Hepatocyte (in vitro differentiated cells): ENCODE measurements at regions not wholly inside any gene's neighbourhood (a gene's known extent, or its start where the extent isn't known, plus 50 kb on each side); places are given as distances from the start of the nearest gene placed in this dataset.

ENCODE experiments used
- DNase-seq: peaks from one replicate; pipeline ENCODE4 v3.0.0-alpha.2; 2016; ENCODE audit warnings: low spot score
- H2AFZ ChIP-seq: fragments of 200-600 bp; sonication (generic); 2 replicates; pipeline ENCODE4 v1.6.0; 2016; ENCODE audit warnings: antibody characterized with exemption, mild to moderate bottlenecking
- H3K27ac ChIP-seq: fragments of 200-600 bp; sonication (generic); 2 replicates; pipeline ENCODE4 v1.5.1; 2016; ENCODE audit warnings: mild to moderate bottlenecking
- H3K27me3 ChIP-seq: fragments of 200-600 bp; sonication (generic); 2 replicates; pipeline ENCODE4 v1.6.1; 2016
- H3K36me3 ChIP-seq: fragments of 200-600 bp; sonication (generic); replicated peaks from 2 replicates; pipeline ENCODE4 v1.5.1; 2016; ENCODE audit warnings: low read depth; ENCODE audit not compliant: insufficient read depth
- H3K4me1 ChIP-seq: fragments of 200-600 bp; sonication (generic); 2 replicates; pipeline ENCODE4 v1.5.1; 2016; ENCODE audit warnings: mild to moderate bottlenecking, moderate library complexity; ENCODE audit not compliant: insufficient read depth
- H3K4me2 ChIP-seq: fragments of 200-600 bp; sonication (generic); 2 replicates; pipeline ENCODE4 v1.6.0; 2016
- H3K4me3 ChIP-seq: fragments of 200-600 bp; sonication (generic); 2 replicates; pipeline ENCODE4 v1.5.1; 2016; ENCODE audit warnings: mild to moderate bottlenecking
- H3K79me2 ChIP-seq: fragments of 200-600 bp; sonication (generic); 2 replicates; pipeline ENCODE4 v1.6.0; 2017; ENCODE audit warnings: mild to moderate bottlenecking
- H3K9me2 ChIP-seq: fragments of 200-600 bp; sonication (generic); replicated peaks from 2 replicates; pipeline ENCODE4 v1.6.0; 2017; ENCODE audit warnings: mild to moderate bottlenecking; ENCODE audit not compliant: insufficient read depth
- H3K9me3 ChIP-seq: fragments of 200-600 bp; sonication (generic); 2 replicates; pipeline ENCODE4 v1.5.1; 2016; ENCODE audit warnings: low read depth, mild to moderate bottlenecking
- H4K20me1 ChIP-seq: fragments of 200-600 bp; sonication (generic); 2 replicates; pipeline ENCODE4 v1.6.0; 2016; ENCODE audit warnings: mild to moderate bottlenecking; ENCODE audit not compliant: insufficient read depth, poor library complexity, severe bottlenecking
- CTCF ChIP-seq: fragments of 200-600 bp; sonication (generic); IDR thresholded peaks from 2 replicates; pipeline ENCODE4 v1.5.1; 2016; ENCODE audit warnings: antibody characterized with exemption, mild to moderate bottlenecking; ENCODE audit not compliant: poor library complexity
- EZH2 ChIP-seq: fragments of 200-600 bp; sonication (generic); IDR thresholded peaks from 2 replicates; pipeline ENCODE4 v1.6.1; 2016; ENCODE audit warnings: antibody characterized with exemption, mild to moderate bottlenecking, borderline replicate concordance
- EZH2phosphoT487 ChIP-seq: fragments of 200-600 bp; sonication (generic); IDR thresholded peaks from one replicate; pipeline ENCODE4 v1.6.1; 2018; ENCODE audit warnings: antibody characterized with exemption, mild to moderate bottlenecking, low read depth, moderate library complexity; ENCODE audit not compliant: unreplicated experiment, severe bottlenecking
- WGBS: methylation state at CpG from one replicate; pipeline ENCODE4 v1.1.6; 2016; ENCODE audit warnings: low lambda C conversion rate; ENCODE audit errors: missing lambda C conversion rate; 5-methylcytosine and 5-hydroxymethylcytosine counted together

DNA sequence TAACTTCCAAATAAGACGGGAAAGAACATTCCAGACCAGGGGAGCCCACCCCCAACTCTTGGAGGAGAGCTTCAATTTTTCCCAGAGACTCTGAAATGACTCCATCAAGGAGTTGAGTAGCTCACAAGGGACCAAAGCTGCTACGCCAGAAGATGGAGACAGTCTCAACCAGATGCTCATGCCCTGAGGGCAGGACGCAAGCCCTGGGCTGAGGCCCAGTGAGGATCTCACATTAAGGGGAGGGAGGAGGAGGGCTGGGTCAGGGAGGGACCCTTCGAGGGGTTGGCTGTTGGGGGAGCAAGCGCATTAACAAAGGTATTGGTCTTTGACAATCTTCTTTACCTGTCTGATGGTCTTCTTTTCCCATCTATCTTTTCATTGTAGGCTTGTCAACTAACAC, 141.3 kb upstream of the SLC1A4 start:
- Histone ChIP-seq H3K4me2 (no peak overlapping the region), H3K4me3 (no peak overlapping the region), H3K9me2 (no peaks in the 10 kb centered on the region), H4K20me1 (no peaks in the 10 kb centered on the region), H3K9me3 (no peaks in the 10 kb centered on the region), H2AFZ (no peak overlapping the region), H3K79me2 (no peaks in the 10 kb centered on the region), H3K27ac (no peak overlapping the region), H3K36me3 (no peaks in the 10 kb centered on the region), H3K27me3 (no peaks in the 10 kb centered on the region), H3K4me1 (no peaks in the 10 kb centered on the region)
- no peak for DNase-seq
- TF ChIP-seq CTCF (no peak), EZH2phosphoT487 (no peak), EZH2 (no peak)
- 75% methylated on average over 5 of the region's 5 CpGs for WGBS

DNA sequence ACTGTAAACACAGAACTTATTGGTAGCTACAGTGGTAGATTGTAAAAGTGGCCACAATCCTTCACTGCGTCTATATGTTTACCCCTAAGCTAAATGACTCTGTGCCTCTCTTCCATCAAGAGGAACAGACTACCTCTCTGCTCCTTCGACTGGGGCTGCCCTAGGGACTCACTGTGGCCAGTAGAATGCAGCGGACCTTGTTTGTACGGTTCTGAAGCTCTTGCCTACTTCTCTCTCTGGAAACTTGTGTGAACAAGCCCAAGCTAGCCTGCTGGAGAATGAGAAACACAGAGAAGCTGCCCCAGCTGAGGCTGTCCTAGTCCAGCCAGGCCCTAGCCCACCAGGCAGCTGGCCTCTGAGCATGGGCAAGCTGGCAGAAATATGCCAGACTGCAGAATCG, 140.8 kb upstream of the SLC1A4 start:
- TF ChIP-seq CTCF = no peak
- TF ChIP-seq EZH2phosphoT487 = no peak
- no peaks in the 10 kb centered on the region for H4K20me1 ChIP-seq
- no peaks in the 10 kb centered on the region for H3K79me2 ChIP-seq
- H3K27ac ChIP-seq = no peak overlapping the region
- H3K4me2 ChIP-seq = no peak overlapping the region
- H3K4me3 ChIP-seq = no peak overlapping the region
- no peaks in the 10 kb centered on the region for H3K9me2 ChIP-seq
- no peaks in the 10 kb centered on the region for H3K27me3 ChIP-seq
- DNase-seq = no peak
- H3K9me3 ChIP-seq = no peaks in the 10 kb centered on the region
- H3K36me3 ChIP-seq = no peaks in the 10 kb centered on the region
- H3K4me1 ChIP-seq = no peaks in the 10 kb centered on the region
- no peak overlapping the region for H2AFZ ChIP-seq
- WGBS = 77% methylated on average over 5 of the region's 5 CpGs

DNA sequence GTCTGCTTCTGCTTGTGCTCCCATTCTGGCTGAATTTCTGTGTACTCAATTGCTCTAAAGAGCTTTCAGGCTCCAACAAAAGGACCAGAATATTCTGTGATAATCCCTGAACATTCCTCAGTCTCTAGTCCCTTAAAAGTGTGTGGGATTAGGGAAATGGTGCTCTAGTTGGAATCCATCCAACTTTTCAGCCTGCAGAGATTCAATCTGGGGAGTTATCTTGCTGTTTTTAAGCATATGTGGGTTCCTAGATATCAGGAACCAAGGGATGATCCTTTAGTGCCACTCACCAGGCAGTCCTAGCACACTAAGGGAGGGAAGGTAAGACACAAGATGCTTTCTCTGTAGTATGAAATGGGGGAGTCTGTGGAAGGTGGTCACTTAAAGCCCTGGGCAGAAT, 140.3 kb upstream of the SLC1A4 start:
- H3K4me3 ChIP-seq = no peak overlapping the region
- H3K27ac ChIP-seq = no peak overlapping the region
- no peak overlapping the region for H2AFZ ChIP-seq
- DNase-seq = no peak
- H3K27me3 ChIP-seq = no peaks in the 10 kb centered on the region
- H3K4me2 ChIP-seq = no peak overlapping the region
- no peaks in the 10 kb centered on the region for H3K79me2 ChIP-seq
- H3K36me3 ChIP-seq = no peaks in the 10 kb centered on the region
- TF ChIP-seq CTCF = no peak
- TF ChIP-seq EZH2 = no peak
- TF ChIP-seq EZH2phosphoT487 = no peak
- no peaks in the 10 kb centered on the region for H3K4me1 ChIP-seq
- H3K9me2 ChIP-seq = no peaks in the 10 kb centered on the region
- no peaks in the 10 kb centered on the region for H4K20me1 ChIP-seq
- H3K9me3 ChIP-seq = no peaks in the 10 kb centered on the region

- H3K79me2 ChIP-seq = no peaks in the 10 kb centered on the region
- H3K9me2 ChIP-seq = no peaks in the 10 kb centered on the region
- no peak for DNase-seq
- H3K4me1 ChIP-seq = no peaks in the 10 kb centered on the region
- no peak overlapping the region for H3K4me3 ChIP-seq
- no peak overlapping the region for H3K4me2 ChIP-seq
- H4K20me1 ChIP-seq = no peaks in the 10 kb centered on the region
- no peak overlapping the region for H2AFZ ChIP-seq
- H3K27me3 ChIP-seq = no peaks in the 10 kb centered on the region
- H3K9me3 ChIP-seq = no peaks in the 10 kb centered on the region
- H3K27ac ChIP-seq = no peak overlapping the region
- H3K36me3 ChIP-seq = no peaks in the 10 kb centered on the region
- no peak for TF ChIP-seq CTCF
- no peak for TF ChIP-seq EZH2
- no peak for TF ChIP-seq EZH2phosphoT487
Observed at GRCh38 chr2:64850642-64851041, 138.6 kb upstream of the SLC1A4 start.
